GM23338 (cell line): ENCODE measurements at regions not wholly inside any gene's neighbourhood (a gene's known extent, or its start where the extent isn't known, plus 50 kb on each side); places are given as distances from the start of the nearest gene placed in this dataset.

ENCODE experiments used
- ATAC-seq: fragments of 200-7000 bp; cut with Tn5 transposase; 3 replicates; pipeline ENCODE4 v1.9.1; 2020
- DNase-seq: peaks from one replicate; pipeline ENCODE4 v3.0.0-alpha.2; 2015; ENCODE audit warnings: low spot score
- H2AFZ ChIP-seq: fragments of 200-600 bp; sonication (generic); 2 replicates; pipeline ENCODE4 v1.8.0; 2016; ENCODE audit warnings: antibody characterized with exemption, mild to moderate bottlenecking, moderate library complexity
- H3F3A ChIP-seq: fragments of 200-600 bp; sonication (generic); replicated peaks from 2 replicates; pipeline ENCODE4 v1.8.0; 2017; ENCODE audit warnings: antibody characterized with exemption, mixed run types, low read depth
- H3K27ac ChIP-seq: fragments of 200-600 bp; sonication (generic); 2 replicates; pipeline ENCODE4 v1.6.1; 2016; ENCODE audit warnings: low read depth
- H3K27me3 ChIP-seq: fragments of 200-600 bp; sonication (generic); 2 replicates; pipeline ENCODE4 v1.8.0; 2016; ENCODE audit warnings: mild to moderate bottlenecking, mixed run types, moderate library complexity; ENCODE audit not compliant: insufficient read depth
- H3K36me3 ChIP-seq: fragments of 200-600 bp; sonication (generic); 2 replicates; pipeline ENCODE4 v1.8.0; 2016; ENCODE audit warnings: mild to moderate bottlenecking; ENCODE audit not compliant: insufficient read depth
- H3K4me1 ChIP-seq: fragments of 200-600 bp; sonication (generic); 2 replicates; pipeline ENCODE4 v1.8.0; 2016; ENCODE audit warnings: mild to moderate bottlenecking, moderate library complexity; ENCODE audit not compliant: insufficient read depth
- H3K4me2 ChIP-seq: fragments of 200-600 bp; sonication (generic); 2 replicates; pipeline ENCODE4 v1.7.1; 2017; ENCODE audit warnings: mixed run types
- H3K4me3 ChIP-seq: fragments of 200-600 bp; sonication (generic); 2 replicates; pipeline ENCODE4 v1.6.1; 2016; ENCODE audit warnings: mixed run types
- H3K79me2 ChIP-seq: fragments of 200-600 bp; sonication (generic); replicated peaks from 2 replicates; pipeline ENCODE4 v1.8.0; 2017; ENCODE audit warnings: mild to moderate bottlenecking; ENCODE audit not compliant: insufficient read depth
- H3K9me2 ChIP-seq: fragments of 200-600 bp; sonication (generic); 2 replicates; pipeline ENCODE4 v1.8.0; 2017; ENCODE audit not compliant: insufficient read depth
- H4K20me1 ChIP-seq: fragments of 200-600 bp; sonication (generic); replicated peaks from 2 replicates; pipeline ENCODE4 v1.8.0; 2017; ENCODE audit warnings: mild to moderate bottlenecking; ENCODE audit not compliant: insufficient read depth
- H3K27ac Mint-ChIP-seq: 2 replicates; pipeline ENCODE4 v1.8.0; 2020; ENCODE audit warnings: inconsistent platforms, mild to moderate bottlenecking, moderate library complexity, mixed read lengths
- H3K27me3 Mint-ChIP-seq: 3 replicates; pipeline ENCODE4 v1.8.0; 2022; ENCODE audit warnings: low read depth, mild to moderate bottlenecking, moderate library complexity, mixed read lengths, inconsistent platforms; ENCODE audit not compliant: insufficient read depth, poor library complexity
- H3K36me3 Mint-ChIP-seq: 3 replicates; pipeline ENCODE4 v1.8.0; 2021; ENCODE audit warnings: low read depth, mild to moderate bottlenecking, inconsistent platforms, moderate library complexity, mixed read lengths
- H3K4me1 Mint-ChIP-seq: 3 replicates; pipeline ENCODE4 v1.8.0; 2020; ENCODE audit warnings: mild to moderate bottlenecking, inconsistent platforms, mixed read lengths
- H3K4me3 Mint-ChIP-seq: 3 replicates; pipeline ENCODE4 v1.8.0; 2021; ENCODE audit warnings: moderate library complexity, mild to moderate bottlenecking, inconsistent platforms, mixed read lengths
- H3K9me3 Mint-ChIP-seq: 3 replicates; pipeline ENCODE4 v1.8.0; 2020; ENCODE audit warnings: moderate library complexity, mild to moderate bottlenecking, inconsistent platforms, mixed read lengths
- CREB1 ChIP-seq: fragments of 250-450 bp; sonication (Bioruptor Pico); IDR thresholded peaks from 2 replicates; pipeline ENCODE4 v1.5.0; 2020; ENCODE audit warnings: low read depth, mild to moderate bottlenecking, moderate library complexity
- ETS1 ChIP-seq: IDR thresholded peaks from 2 replicates; pipeline ENCODE4 v1.6.1; 2016; ENCODE audit warnings: antibody characterized with exemption
- EZH2 ChIP-seq: fragments of 200-600 bp; sonication (generic); IDR thresholded peaks from one replicate; pipeline ENCODE4 v1.8.0; 2017; ENCODE audit warnings: antibody characterized with exemption, mild to moderate bottlenecking, low read depth; ENCODE audit not compliant: unreplicated experiment
- EZH2phosphoT487 ChIP-seq: fragments of 200-600 bp; sonication (generic); IDR thresholded peaks from one replicate; pipeline ENCODE4 v1.8.1; 2018; ENCODE audit warnings: antibody characterized with exemption; ENCODE audit not compliant: unreplicated experiment
- JUNB ChIP-seq: IDR thresholded peaks from one replicate; pipeline ENCODE4 v1.6.1; 2016; ENCODE audit warnings: antibody characterized with exemption; ENCODE audit not compliant: unreplicated experiment
- NANOG ChIP-seq: IDR thresholded peaks from 2 replicates; pipeline ENCODE4 v1.6.1; 2016; ENCODE audit warnings: antibody characterized with exemption, borderline replicate concordance
- POLR2AphosphoS5 ChIP-seq: IDR thresholded peaks from 2 replicates; pipeline ENCODE4 v1.6.1; 2016; ENCODE audit warnings: antibody characterized with exemption, low read depth
- REST ChIP-seq: IDR thresholded peaks from one replicate; pipeline ENCODE4 v1.6.1; 2018; ENCODE audit warnings: antibody characterized with exemption; ENCODE audit not compliant: unreplicated experiment
- STAT1 ChIP-seq: IDR thresholded peaks from one replicate; pipeline ENCODE4 v1.6.1; 2016; ENCODE audit warnings: antibody characterized with exemption; ENCODE audit not compliant: unreplicated experiment
- ZNF114 ChIP-seq: fragments of 250-450 bp; sonication (Bioruptor Pico); IDR thresholded peaks from 2 replicates; pipeline ENCODE4 v1.5.0; 2020; ENCODE audit warnings: mild to moderate bottlenecking, moderate library complexity
- ZNF331 ChIP-seq: fragments of 250-450 bp; sonication (Bioruptor Pico); IDR thresholded peaks from 2 replicates; pipeline ENCODE4 v1.5.0; 2020; ENCODE audit warnings: low read depth, mild to moderate bottlenecking, moderate library complexity
- ZNF462 ChIP-seq: fragments of 250-450 bp; sonication (Bioruptor Pico); IDR thresholded peaks from 2 replicates; pipeline ENCODE4 v1.5.0; 2020; ENCODE audit warnings: mild to moderate bottlenecking, moderate library complexity
- TF ChIP-seq, protein P1 (sequence below), 2 experiments: fragments of 200-600 bp in 1 of 2; sonication (generic) in 1 of 2; conservative IDR thresholded peaks; 2 replicates each; pipeline versions ENCODE4 v1.5.1 to v1.6.1; 2016 to 2017; ENCODE audit warnings: antibody characterized with exemption in 2 of 2, low read depth in 2 of 2, mild to moderate bottlenecking in 2 of 2, moderate library complexity in 1 of 2

- Histone ChIP-seq H3K4me1 (no peaks in the 10 kb centered on the region), H3K79me2 (no peaks in the 10 kb centered on the region), H3K9me2 (no peaks in the 10 kb centered on the region), H3F3A (no peaks in the 10 kb centered on the region), H4K20me1 (no peaks in the 10 kb centered on the region), H3K4me3 (no peak overlapping the region), H3K4me2 (no peak overlapping the region), H2AFZ (no peak overlapping the region), H3K27me3 (no peaks in the 10 kb centered on the region), H3K27ac (no peak overlapping the region), H3K36me3 (no peaks in the 10 kb centered on the region)
- no peak overlapping the region for H3K27ac Mint-ChIP-seq
- ATAC-seq (no peak), DNase-seq (no peak)
- TF ChIP-seq EZH2phosphoT487 (no peak), ZNF462 (CRISPR knock-in tag) (no peak), STAT1 (no peak), ZNF114 (CRISPR knock-in tag) (no peak), CREB1 (CRISPR knock-in tag) (no peak), EZH2 (no peak), JUNB (no peak), ETS1 (no peak), NANOG (no peak), POLR2AphosphoS5 (no peak), ZNF331 (CRISPR knock-in tag) (no peak), REST (no peak)
- TF ChIP-seq, protein P1, sequence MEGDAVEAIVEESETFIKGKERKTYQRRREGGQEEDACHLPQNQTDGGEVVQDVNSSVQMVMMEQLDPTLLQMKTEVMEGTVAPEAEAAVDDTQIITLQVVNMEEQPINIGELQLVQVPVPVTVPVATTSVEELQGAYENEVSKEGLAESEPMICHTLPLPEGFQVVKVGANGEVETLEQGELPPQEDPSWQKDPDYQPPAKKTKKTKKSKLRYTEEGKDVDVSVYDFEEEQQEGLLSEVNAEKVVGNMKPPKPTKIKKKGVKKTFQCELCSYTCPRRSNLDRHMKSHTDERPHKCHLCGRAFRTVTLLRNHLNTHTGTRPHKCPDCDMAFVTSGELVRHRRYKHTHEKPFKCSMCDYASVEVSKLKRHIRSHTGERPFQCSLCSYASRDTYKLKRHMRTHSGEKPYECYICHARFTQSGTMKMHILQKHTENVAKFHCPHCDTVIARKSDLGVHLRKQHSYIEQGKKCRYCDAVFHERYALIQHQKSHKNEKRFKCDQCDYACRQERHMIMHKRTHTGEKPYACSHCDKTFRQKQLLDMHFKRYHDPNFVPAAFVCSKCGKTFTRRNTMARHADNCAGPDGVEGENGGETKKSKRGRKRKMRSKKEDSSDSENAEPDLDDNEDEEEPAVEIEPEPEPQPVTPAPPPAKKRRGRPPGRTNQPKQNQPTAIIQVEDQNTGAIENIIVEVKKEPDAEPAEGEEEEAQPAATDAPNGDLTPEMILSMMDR (conservative IDR thresholded peaks at IDR 0.05; ENCODE audit: low read depth in 2 of 2): no peak
- H3K9me3 Mint-ChIP-seq: no peaks in the 10 kb centered on the region
- H3K4me3 Mint-ChIP-seq: no peak overlapping the region
- no peaks in the 10 kb centered on the region for H3K4me1 Mint-ChIP-seq
- H3K27me3 Mint-ChIP-seq: peaks cover 3% of the 10 kb centered on the region
- no peaks in the 10 kb centered on the region for H3K36me3 Mint-ChIP-seq
Observed at GRCh38 chr2:163213661-163214081, 375.1 kb upstream of the KCNH7 start.
